Activated T-helper 2 cell treated with anti-CD3 and anti-CD28 coated beads, Interferon-gamma antibody, Interleukin-2, Interleukin-4, amounts not matched to agents 10 μg/mL and 5 μg/mL and 100 μg/mL, durations not matched to agents 14 hours and 24 hours and 36 hours (primary cell): ENCODE measurements at regions not wholly inside any gene's neighbourhood (a gene's known extent, or its start where the extent isn't known, plus 50 kb on each side); places are given as distances from the start of the nearest gene placed in this dataset.

Experiments used
- DNase-seq: peaks from one replicate; pipeline ENCODE4 v3.0.0; 2021; ENCODE audit warnings: low spot score
- H3K27ac Mint-ChIP-seq: one replicate; pipeline ENCODE4 v1.8.0; 2021; ENCODE audit warnings: mixed read lengths
- H3K27me3 Mint-ChIP-seq: one replicate; pipeline ENCODE4 v1.8.0; 2021; ENCODE audit warnings: low read depth, mixed read lengths
- H3K36me3 Mint-ChIP-seq: one replicate; pipeline ENCODE4 v1.8.0; 2021; ENCODE audit warnings: low read depth, mixed read lengths
- H3K4me1 Mint-ChIP-seq: one replicate; pipeline ENCODE4 v1.8.0; 2021; ENCODE audit warnings: low read depth, mixed read lengths
- H3K4me3 Mint-ChIP-seq: one replicate; pipeline ENCODE4 v1.8.0; 2021; ENCODE audit warnings: low read depth, mild to moderate bottlenecking, moderate library complexity, mixed read lengths
- H3K9me3 Mint-ChIP-seq: one replicate; pipeline ENCODE4 v1.8.0; 2021; ENCODE audit warnings: mixed read lengths
- intact Hi-C: fragments of 100-400 bp; cut with micrococcal nuclease; formaldehyde crosslinking; loops from one replicate; pipeline ENCODE4 v1.15.1; 2023

- no peak overlapping the region for H3K4me3 Mint-ChIP-seq
- intact Hi-C loops = no loop called here
- no peaks in the 10 kb centered on the region for H3K27me3 Mint-ChIP-seq
- H3K36me3 Mint-ChIP-seq = no peaks in the 10 kb centered on the region
- H3K4me1 Mint-ChIP-seq = no peaks in the 10 kb centered on the region
- no peaks in the 10 kb centered on the region for H3K9me3 Mint-ChIP-seq
- no peak for DNase-seq
- no peak overlapping the region for H3K27ac Mint-ChIP-seq
These were observed 492.2 kb downstream of the NR2F1-AS1 start for GRCh38 chr5:93088592-93089389.

- Mint-ChIP-seq H3K36me3 (no peaks in the 10 kb centered on the region), H3K4me1 (no peaks in the 10 kb centered on the region), H3K4me3 (no peak overlapping the region), H3K27me3 (no peaks in the 10 kb centered on the region), H3K27ac (no peak overlapping the region), H3K9me3 (no peaks in the 10 kb centered on the region)
- intact Hi-C loops = no loop called here
- no peak for DNase-seq
These were observed 493.7 kb downstream of the NR2F1-AS1 start for GRCh38 chr5:93087326-93087725.

GRCh38 chr5:93082981-93083380 lies 498.0 kb downstream of the NR2F1-AS1 start:
- intact Hi-C loops = no loop called here
- Mint-ChIP-seq H3K4me1 (peaks cover 2% of the 10 kb centered on the region), H3K36me3 (no peaks in the 10 kb centered on the region), H3K9me3 (no peaks in the 10 kb centered on the region), H3K4me3 (no peak overlapping the region), H3K27ac (no peak overlapping the region), H3K27me3 (no peaks in the 10 kb centered on the region)
- DNase-seq = no peak

- Mint-ChIP-seq H3K27ac (no peak overlapping the region), H3K36me3 (no peaks in the 10 kb centered on the region), H3K4me1 (peaks cover 2% of the 10 kb centered on the region), H3K9me3 (no peaks in the 10 kb centered on the region), H3K4me3 (no peak overlapping the region), H3K27me3 (no peaks in the 10 kb centered on the region)
- intact Hi-C loops = no loop called here
- no peak for DNase-seq
These were observed 502.0 kb downstream of the NR2F1-AS1 start for GRCh38 chr5:93079046-93079445.

- Mint-ChIP-seq H3K27ac (peak overlapping the region; percentile 38), H3K36me3 (no peaks in the 10 kb centered on the region)
These were observed 502.7 kb downstream of the NR2F1-AS1 start for GRCh38 chr5:93078082-93079038.

GRCh38 chr5:93076566-93076965 lies 504.5 kb downstream of the NR2F1-AS1 start:
- Mint-ChIP-seq H3K4me1 (peaks cover 2% of the 10 kb centered on the region), H3K4me3 (no peak overlapping the region), H3K27ac (no peak overlapping the region), H3K9me3 (no peaks in the 10 kb centered on the region), H3K36me3 (no peaks in the 10 kb centered on the region), H3K27me3 (no peaks in the 10 kb centered on the region)
- DNase-seq = no peak
- intact Hi-C loops = no loop called here

More at GRCh38 chr5:93078082-93079038, 502.7 kb downstream of the NR2F1-AS1 start:
- DNase-seq = no peak
- Mint-ChIP-seq H3K9me3 (no peaks in the 10 kb centered on the region), H3K27me3 (no peaks in the 10 kb centered on the region), H3K4me1 (peaks cover 2% of the 10 kb centered on the region), H3K4me3 (no peak overlapping the region)
- intact Hi-C loops = no loop called here

GRCh38 chr5:93076096-93076495 lies 504.9 kb downstream of the NR2F1-AS1 start:
- no peaks in the 10 kb centered on the region for H3K9me3 Mint-ChIP-seq

GRCh38 chr5:93073547-93073946 lies 507.5 kb downstream of the NR2F1-AS1 start:
- Mint-ChIP-seq H3K27me3 (no peaks in the 10 kb centered on the region), H3K27ac (no peak overlapping the region), H3K36me3 (no peaks in the 10 kb centered on the region), H3K9me3 (no peaks in the 10 kb centered on the region), H3K4me1 (peaks cover 2% of the 10 kb centered on the region), H3K4me3 (no peak overlapping the region)
- DNase-seq = no peak
- intact Hi-C loops = no loop called here

More at GRCh38 chr5:93076096-93076495, 504.9 kb downstream of the NR2F1-AS1 start:
- Mint-ChIP-seq H3K4me1 (peaks cover 2% of the 10 kb centered on the region), H3K27ac (no peak overlapping the region), H3K4me3 (no peak overlapping the region), H3K27me3 (no peaks in the 10 kb centered on the region), H3K36me3 (no peaks in the 10 kb centered on the region)
- DNase-seq = no peak
- intact Hi-C loops = no loop called here

- DNase-seq = no peak
- Mint-ChIP-seq H3K27ac (no peak overlapping the region), H3K9me3 (no peaks in the 10 kb centered on the region), H3K4me3 (no peak overlapping the region), H3K27me3 (no peaks in the 10 kb centered on the region), H3K4me1 (no peaks in the 10 kb centered on the region), H3K36me3 (no peaks in the 10 kb centered on the region)
- intact Hi-C loops = no loop called here
These were observed 508.1 kb downstream of the NR2F1-AS1 start for GRCh38 chr5:93072831-93073459.

- no peaks in the 10 kb centered on the region for H3K36me3 Mint-ChIP-seq
- H3K9me3 Mint-ChIP-seq = no peaks in the 10 kb centered on the region
- H3K27me3 Mint-ChIP-seq = no peaks in the 10 kb centered on the region
- DNase-seq = no peak
- intact Hi-C loops = no loop called here
- H3K4me1 Mint-ChIP-seq = no peaks in the 10 kb centered on the region
- no peak overlapping the region for H3K4me3 Mint-ChIP-seq
- no peak overlapping the region for H3K27ac Mint-ChIP-seq
These were observed 509.3 kb downstream of the NR2F1-AS1 start for GRCh38 chr5:93071710-93072109.

- no peak for DNase-seq
- Mint-ChIP-seq H3K27me3 (no peaks in the 10 kb centered on the region), H3K4me1 (no peaks in the 10 kb centered on the region), H3K9me3 (no peaks in the 10 kb centered on the region), H3K4me3 (no peak overlapping the region), H3K36me3 (no peaks in the 10 kb centered on the region), H3K27ac (no peak overlapping the region)
- intact Hi-C loops = no loop called here
These were observed 510.1 kb downstream of the NR2F1-AS1 start for GRCh38 chr5:93070938-93071337.

GRCh38 chr5:93069276-93069675 lies 511.7 kb downstream of the NR2F1-AS1 start:
- Mint-ChIP-seq H3K36me3 (no peaks in the 10 kb centered on the region), H3K4me1 (no peaks in the 10 kb centered on the region), H3K27ac (no peak overlapping the region), H3K4me3 (no peak overlapping the region), H3K27me3 (no peaks in the 10 kb centered on the region), H3K9me3 (no peaks in the 10 kb centered on the region)
- no peak for DNase-seq
- intact Hi-C loops = no loop called here
